ENCODE measurements at regions not wholly inside any gene's neighbourhood (a gene's known extent, or its start where the extent isn't known, plus 50 kb on each side); places are given as distances from the start of the nearest gene placed in this dataset.

DNA sequence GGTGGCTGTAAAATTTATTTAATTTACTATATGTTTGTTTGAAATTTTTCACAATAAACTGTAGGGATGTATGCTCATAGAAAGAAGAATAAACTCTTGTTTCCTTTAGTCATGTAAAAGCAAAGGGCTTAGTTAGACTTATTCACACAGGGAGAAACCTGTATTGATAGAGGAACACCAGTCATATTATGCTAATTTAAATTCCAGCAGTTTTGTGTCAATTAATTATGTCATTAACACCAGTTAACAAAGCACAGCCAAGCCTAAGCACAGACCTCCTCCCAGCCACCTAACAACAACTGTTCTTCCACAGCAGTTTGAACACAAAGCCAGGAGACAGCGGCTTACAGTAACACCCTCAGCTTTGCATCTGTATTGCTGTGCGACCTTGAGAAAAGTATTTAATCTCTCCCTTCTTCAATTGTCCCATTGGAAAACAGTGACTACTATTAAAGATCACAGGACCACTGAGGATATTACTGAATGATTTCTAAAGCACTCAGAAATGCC lies 260.8 kb upstream of the RRP15 start:
- no peak for DNase-seq (ENCODE audit: low spot score)
- Histone ChIP-seq H3K4me1 (ENCODE audit: control insufficient read depth in 4 of 4, insufficient read depth in 4 of 4, low read length in 3 of 4) (no peaks in the 10 kb centered on the region), H3K4me3 (ENCODE audit: low read depth in 1 of 3, low read length in 3 of 3) (no peak overlapping the region), H3K27ac (ENCODE audit: low read depth in 1 of 2, low read length in 2 of 2) (no peak overlapping the region), H3K9me3 (ENCODE audit: control insufficient read depth in 4 of 4, low read length in 3 of 4) (peaks cover 0 to 2% (median 0%) of the 10 kb centered on the region in 4 donors), H3K36me3 (ENCODE audit: control insufficient read depth in 4 of 4, insufficient read depth in 3 of 4, low read depth in 1 of 4, low read length in 3 of 4) (no peaks in the 10 kb centered on the region), H3K27me3 (ENCODE audit: control insufficient read depth in 4 of 4, insufficient read depth in 4 of 4, low read length in 3 of 4) (no peaks in the 10 kb centered on the region), H3K9ac (ENCODE audit: low read depth in 1 of 2, low read length in 2 of 2) (no peak overlapping the region)
- TF ChIP-seq HNF4A (conservative IDR thresholded peaks at IDR 0.05): no peak
- TF ChIP-seq EGR1 (IDR thresholded peaks at IDR 0.05; ENCODE audit: low read depth in 2 of 2): no peak
- TF ChIP-seq, protein P1, sequence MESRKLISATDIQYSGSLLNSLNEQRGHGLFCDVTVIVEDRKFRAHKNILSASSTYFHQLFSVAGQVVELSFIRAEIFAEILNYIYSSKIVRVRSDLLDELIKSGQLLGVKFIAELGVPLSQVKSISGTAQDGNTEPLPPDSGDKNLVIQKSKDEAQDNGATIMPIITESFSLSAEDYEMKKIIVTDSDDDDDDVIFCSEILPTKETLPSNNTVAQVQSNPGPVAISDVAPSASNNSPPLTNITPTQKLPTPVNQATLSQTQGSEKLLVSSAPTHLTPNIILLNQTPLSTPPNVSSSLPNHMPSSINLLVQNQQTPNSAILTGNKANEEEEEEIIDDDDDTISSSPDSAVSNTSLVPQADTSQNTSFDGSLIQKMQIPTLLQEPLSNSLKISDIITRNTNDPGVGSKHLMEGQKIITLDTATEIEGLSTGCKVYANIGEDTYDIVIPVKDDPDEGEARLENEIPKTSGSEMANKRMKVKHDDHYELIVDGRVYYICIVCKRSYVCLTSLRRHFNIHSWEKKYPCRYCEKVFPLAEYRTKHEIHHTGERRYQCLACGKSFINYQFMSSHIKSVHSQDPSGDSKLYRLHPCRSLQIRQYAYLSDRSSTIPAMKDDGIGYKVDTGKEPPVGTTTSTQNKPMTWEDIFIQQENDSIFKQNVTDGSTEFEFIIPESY (IDR thresholded peaks at IDR 0.05): no peak
- TF ChIP-seq FOXA2 (IDR thresholded peaks at IDR 0.05): no peak
- TF ChIP-seq, protein P2, sequence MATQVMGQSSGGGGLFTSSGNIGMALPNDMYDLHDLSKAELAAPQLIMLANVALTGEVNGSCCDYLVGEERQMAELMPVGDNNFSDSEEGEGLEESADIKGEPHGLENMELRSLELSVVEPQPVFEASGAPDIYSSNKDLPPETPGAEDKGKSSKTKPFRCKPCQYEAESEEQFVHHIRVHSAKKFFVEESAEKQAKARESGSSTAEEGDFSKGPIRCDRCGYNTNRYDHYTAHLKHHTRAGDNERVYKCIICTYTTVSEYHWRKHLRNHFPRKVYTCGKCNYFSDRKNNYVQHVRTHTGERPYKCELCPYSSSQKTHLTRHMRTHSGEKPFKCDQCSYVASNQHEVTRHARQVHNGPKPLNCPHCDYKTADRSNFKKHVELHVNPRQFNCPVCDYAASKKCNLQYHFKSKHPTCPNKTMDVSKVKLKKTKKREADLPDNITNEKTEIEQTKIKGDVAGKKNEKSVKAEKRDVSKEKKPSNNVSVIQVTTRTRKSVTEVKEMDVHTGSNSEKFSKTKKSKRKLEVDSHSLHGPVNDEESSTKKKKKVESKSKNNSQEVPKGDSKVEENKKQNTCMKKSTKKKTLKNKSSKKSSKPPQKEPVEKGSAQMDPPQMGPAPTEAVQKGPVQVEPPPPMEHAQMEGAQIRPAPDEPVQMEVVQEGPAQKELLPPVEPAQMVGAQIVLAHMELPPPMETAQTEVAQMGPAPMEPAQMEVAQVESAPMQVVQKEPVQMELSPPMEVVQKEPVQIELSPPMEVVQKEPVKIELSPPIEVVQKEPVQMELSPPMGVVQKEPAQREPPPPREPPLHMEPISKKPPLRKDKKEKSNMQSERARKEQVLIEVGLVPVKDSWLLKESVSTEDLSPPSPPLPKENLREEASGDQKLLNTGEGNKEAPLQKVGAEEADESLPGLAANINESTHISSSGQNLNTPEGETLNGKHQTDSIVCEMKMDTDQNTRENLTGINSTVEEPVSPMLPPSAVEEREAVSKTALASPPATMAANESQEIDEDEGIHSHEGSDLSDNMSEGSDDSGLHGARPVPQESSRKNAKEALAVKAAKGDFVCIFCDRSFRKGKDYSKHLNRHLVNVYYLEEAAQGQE (IDR thresholded peaks at IDR 0.05): no peak
- no peak for TF ChIP-seq HNF4G (IDR thresholded peaks at IDR 0.05)
- no peak for TF ChIP-seq RAD21 (IDR thresholded peaks at IDR 0.05)
- TF ChIP-seq, protein P3, sequence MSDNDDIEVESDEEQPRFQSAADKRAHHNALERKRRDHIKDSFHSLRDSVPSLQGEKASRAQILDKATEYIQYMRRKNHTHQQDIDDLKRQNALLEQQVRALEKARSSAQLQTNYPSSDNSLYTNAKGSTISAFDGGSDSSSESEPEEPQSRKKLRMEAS (IDR thresholded peaks at IDR 0.05): no peak
- TF ChIP-seq, protein P4, sequence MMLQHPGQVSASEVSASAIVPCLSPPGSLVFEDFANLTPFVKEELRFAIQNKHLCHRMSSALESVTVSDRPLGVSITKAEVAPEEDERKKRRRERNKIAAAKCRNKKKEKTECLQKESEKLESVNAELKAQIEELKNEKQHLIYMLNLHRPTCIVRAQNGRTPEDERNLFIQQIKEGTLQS (IDR thresholded peaks at IDR 0.05): no peak
- TF ChIP-seq NR2F2 (IDR thresholded peaks at IDR 0.05): no peak
- no peak for TF ChIP-seq YY1 (IDR thresholded peaks at IDR 0.05)
- 58% methylated on average over 2 of the region's 2 CpGs for WGBS

DNA sequence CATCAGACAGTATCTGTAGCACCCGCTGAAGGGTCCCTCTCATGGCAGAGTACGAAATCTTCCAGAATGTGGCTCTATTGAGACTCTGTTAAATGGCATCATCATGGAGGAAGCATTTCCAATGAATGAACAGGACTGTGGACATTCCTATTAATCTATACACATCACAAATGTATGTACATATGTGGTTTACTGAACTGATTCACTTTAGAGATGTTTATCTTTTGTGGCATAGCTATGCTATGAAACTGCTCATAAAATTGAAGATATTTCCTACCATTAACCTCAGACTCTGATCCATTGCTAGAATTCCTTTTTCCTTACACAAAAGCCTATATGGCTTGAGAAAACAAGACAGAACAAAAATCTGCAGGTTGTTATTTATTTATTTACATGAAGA lies 259.6 kb upstream of the RRP15 start:
- TF ChIP-seq, protein P5, sequence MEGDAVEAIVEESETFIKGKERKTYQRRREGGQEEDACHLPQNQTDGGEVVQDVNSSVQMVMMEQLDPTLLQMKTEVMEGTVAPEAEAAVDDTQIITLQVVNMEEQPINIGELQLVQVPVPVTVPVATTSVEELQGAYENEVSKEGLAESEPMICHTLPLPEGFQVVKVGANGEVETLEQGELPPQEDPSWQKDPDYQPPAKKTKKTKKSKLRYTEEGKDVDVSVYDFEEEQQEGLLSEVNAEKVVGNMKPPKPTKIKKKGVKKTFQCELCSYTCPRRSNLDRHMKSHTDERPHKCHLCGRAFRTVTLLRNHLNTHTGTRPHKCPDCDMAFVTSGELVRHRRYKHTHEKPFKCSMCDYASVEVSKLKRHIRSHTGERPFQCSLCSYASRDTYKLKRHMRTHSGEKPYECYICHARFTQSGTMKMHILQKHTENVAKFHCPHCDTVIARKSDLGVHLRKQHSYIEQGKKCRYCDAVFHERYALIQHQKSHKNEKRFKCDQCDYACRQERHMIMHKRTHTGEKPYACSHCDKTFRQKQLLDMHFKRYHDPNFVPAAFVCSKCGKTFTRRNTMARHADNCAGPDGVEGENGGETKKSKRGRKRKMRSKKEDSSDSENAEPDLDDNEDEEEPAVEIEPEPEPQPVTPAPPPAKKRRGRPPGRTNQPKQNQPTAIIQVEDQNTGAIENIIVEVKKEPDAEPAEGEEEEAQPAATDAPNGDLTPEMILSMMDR (IDR thresholded peaks at IDR 0.05; ENCODE audit: low read depth, low read length, missing input control): no peak
- TF ChIP-seq YY1 (IDR thresholded peaks at IDR 0.05): no peak
- TF ChIP-seq GABPA (IDR thresholded peaks at IDR 0.05 in 1 of 2, conservative IDR thresholded peaks at IDR 0.05 in 1 of 2): no peak
- TF ChIP-seq, protein P1 (IDR thresholded peaks at IDR 0.05): no peak
- no peak for TF ChIP-seq JUND (IDR thresholded peaks at IDR 0.05)
- TF ChIP-seq, protein P3 (IDR thresholded peaks at IDR 0.05): no peak
- WGBS: 76% methylated on average over 2 of the region's 2 CpGs
- H3K4me1 ChIP-seq (ENCODE audit: control insufficient read depth in 4 of 4, insufficient read depth in 4 of 4, low read length in 3 of 4): no peaks in the 10 kb centered on the region

More for the DNA sequence above, 259.6 kb upstream of the RRP15 start:
- Histone ChIP-seq H3K4me3 (ENCODE audit: low read depth in 1 of 3, low read length in 3 of 3) (no peak overlapping the region), H3K36me3 (ENCODE audit: control insufficient read depth in 4 of 4, insufficient read depth in 3 of 4, low read depth in 1 of 4, low read length in 3 of 4) (no peaks in the 10 kb centered on the region), H3K9ac (ENCODE audit: low read depth in 1 of 2, low read length in 2 of 2) (no peak overlapping the region), H3K9me3 (ENCODE audit: control insufficient read depth in 4 of 4, low read length in 3 of 4) (peaks cover 0 to 2% (median 0%) of the 10 kb centered on the region in 4 donors), H3K27me3 (ENCODE audit: control insufficient read depth in 4 of 4, insufficient read depth in 4 of 4, low read length in 3 of 4) (no peaks in the 10 kb centered on the region), H3K27ac (ENCODE audit: low read depth in 1 of 2, low read length in 2 of 2) (no peak overlapping the region)
- no peak for DNase-seq (ENCODE audit: low spot score)

All from liver (tissue), 8 donors.